NOMO-1 treated with DMSO at 0.1 percent for 48 hours (cell line): ENCODE measurements at regions not wholly inside any gene's neighbourhood (a gene's known extent, or its start where the extent isn't known, plus 50 kb on each side); places are given as distances from the start of the nearest gene placed in this dataset.
"Not testable (repeated sequence)": the region's sequence is repeated elsewhere in the genome, so short reads cannot be mapped to it uniquely, and the experiment has no call there.

ENCODE experiments used
- DNase-seq: peaks from one replicate; lab custom pipeline; 2025; ENCODE audit not compliant: unreplicated experiment; lab: John Stamatoyannopoulos, UW

GRCh38 chr7:36062154-36062815, 90.8 kb upstream of the EEPD1 start:
- DNase-seq = no peak

- DNase-seq = no peak
These were observed 88.4 kb upstream of the EEPD1 start for GRCh38 chr7:36064676-36065075.

GRCh38 chr7:36065563-36066342, 87.3 kb upstream of the EEPD1 start:
- DNase-seq = not testable (repeated sequence)

- no peak for DNase-seq
These were observed 86.8 kb upstream of the EEPD1 start for GRCh38 chr7:36066343-36066664.

- no peak for DNase-seq
These were observed 82.8 kb upstream of the EEPD1 start for GRCh38 chr7:36070230-36070629.

GRCh38 chr7:36071605-36072004, 81.4 kb upstream of the EEPD1 start:
- DNase-seq = no peak

- no peak for DNase-seq
These were observed 80.4 kb upstream of the EEPD1 start for GRCh38 chr7:36072620-36073019.

GRCh38 chr7:36075561-36075960, 77.5 kb upstream of the EEPD1 start:
- no peak for DNase-seq

- DNase-seq = no peak
These were observed 77.0 kb upstream of the EEPD1 start for GRCh38 chr7:36076074-36076473.

- no peak for DNase-seq
These were observed 74.2 kb upstream of the EEPD1 start for GRCh38 chr7:36078816-36079360.

- DNase-seq = no peak
These were observed 73.5 kb upstream of the EEPD1 start for GRCh38 chr7:36079446-36080025.

GRCh38 chr7:36080843-36081242, 72.2 kb upstream of the EEPD1 start:
- no peak for DNase-seq

GRCh38 chr7:36082216-36082615, 70.8 kb upstream of the EEPD1 start:
- no peak for DNase-seq

- DNase-seq = no peak
These were observed 70.1 kb upstream of the EEPD1 start for GRCh38 chr7:36082910-36083309.

GRCh38 chr7:36083626-36084380, 69.3 kb upstream of the EEPD1 start:
- no peak for DNase-seq

GRCh38 chr7:36084485-36085091, 68.5 kb upstream of the EEPD1 start:
- DNase-seq = no peak

- no peak for DNase-seq
These were observed 68.0 kb upstream of the EEPD1 start for GRCh38 chr7:36085096-36085495.

- no peak for DNase-seq
These were observed 66.5 kb upstream of the EEPD1 start for GRCh38 chr7:36086571-36086970.

GRCh38 chr7:36088553-36088952, 64.5 kb upstream of the EEPD1 start:
- DNase-seq = no peak

GRCh38 chr7:36088966-36089365, 64.1 kb upstream of the EEPD1 start:
- DNase-seq = no peak
